ENCODE measurements at regions not wholly inside any gene's neighbourhood (a gene's known extent, or its start where the extent isn't known, plus 50 kb on each side); places are given as distances from the start of the nearest gene placed in this dataset.
A peak's percentile ranks its signal among the peaks of the same experiment; 100 is the strongest.

GRCh38 chr6:170023620-170024521 is 267.0 kb downstream of the DLL1 start:
- Histone ChIP-seq H3K4me3 (ENCODE audit: low read depth, low read length) (no peak overlapping the region), H3K27me3 (ENCODE audit: control insufficient read depth, insufficient read depth, low read length) (peaks cover 2% of the 10 kb centered on the region), H3K36me3 (ENCODE audit: control insufficient read depth, insufficient read depth, low read length) (no peaks in the 10 kb centered on the region)
- DNase-seq (ENCODE audit: low read depth) = no peak
- no peak for FAIRE-seq
- TF ChIP-seq CTCF (IDR thresholded peaks at IDR 0.05; ENCODE audit: insufficient read depth, low read length, severe bottlenecking) = no peak

GRCh38 chr6:170022827-170023619 is 267.9 kb downstream of the DLL1 start:
- FAIRE-seq = no peak
- Histone ChIP-seq H3K27me3 (ENCODE audit: control insufficient read depth, insufficient read depth, low read length) (no peaks in the 10 kb centered on the region), H3K4me3 (ENCODE audit: low read depth, low read length) (no peak overlapping the region), H3K36me3 (ENCODE audit: control insufficient read depth, insufficient read depth, low read length) (no peaks in the 10 kb centered on the region)
- DNase-seq (ENCODE audit: low read depth) = no peak
- TF ChIP-seq CTCF (IDR thresholded peaks at IDR 0.05; ENCODE audit: insufficient read depth, low read length, severe bottlenecking) = no peak

GRCh38 chr6:170022291-170022722 is 268.6 kb downstream of the DLL1 start:
- DNase-seq (ENCODE audit: low read depth) = no peak

GRCh38 chr6:170021579-170021978 is 269.3 kb downstream of the DLL1 start:
- DNase-seq (ENCODE audit: low read depth) = no peak
- peak; percentile 28 for FAIRE-seq
- Histone ChIP-seq H3K4me3 (ENCODE audit: low read depth, low read length) (no peak overlapping the region), H3K27me3 (ENCODE audit: control insufficient read depth, insufficient read depth, low read length) (no peaks in the 10 kb centered on the region), H3K36me3 (ENCODE audit: control insufficient read depth, insufficient read depth, low read length) (no peaks in the 10 kb centered on the region)
- no peak for TF ChIP-seq CTCF (IDR thresholded peaks at IDR 0.05; ENCODE audit: insufficient read depth, low read length, severe bottlenecking)

More at GRCh38 chr6:170022291-170022722, 268.6 kb downstream of the DLL1 start:
- no peak for FAIRE-seq
- Histone ChIP-seq H3K4me3 (ENCODE audit: low read depth, low read length) (no peak overlapping the region), H3K27me3 (ENCODE audit: control insufficient read depth, insufficient read depth, low read length) (no peaks in the 10 kb centered on the region), H3K36me3 (ENCODE audit: control insufficient read depth, insufficient read depth, low read length) (no peaks in the 10 kb centered on the region)
- TF ChIP-seq CTCF (IDR thresholded peaks at IDR 0.05; ENCODE audit: insufficient read depth, low read length, severe bottlenecking) = no peak

- no peak overlapping the region for H3K4me3 ChIP-seq (ENCODE audit: low read depth, low read length)
- TF ChIP-seq CTCF (IDR thresholded peaks at IDR 0.05; ENCODE audit: insufficient read depth, low read length, severe bottlenecking) = no peak
- H3K27me3 ChIP-seq (ENCODE audit: control insufficient read depth, insufficient read depth, low read length) = no peaks in the 10 kb centered on the region
- no peak for FAIRE-seq
- H3K36me3 ChIP-seq (ENCODE audit: control insufficient read depth, insufficient read depth, low read length) = no peaks in the 10 kb centered on the region
- no peak for DNase-seq (ENCODE audit: low read depth)
These were observed 268.6 kb downstream of the ERMARD start for GRCh38 chr6:170019818-170020583.
